ENCODE measurements at regions not wholly inside any gene's neighbourhood (a gene's known extent, or its start where the extent isn't known, plus 50 kb on each side); places are given as distances from the start of the nearest gene placed in this dataset.

DNA sequence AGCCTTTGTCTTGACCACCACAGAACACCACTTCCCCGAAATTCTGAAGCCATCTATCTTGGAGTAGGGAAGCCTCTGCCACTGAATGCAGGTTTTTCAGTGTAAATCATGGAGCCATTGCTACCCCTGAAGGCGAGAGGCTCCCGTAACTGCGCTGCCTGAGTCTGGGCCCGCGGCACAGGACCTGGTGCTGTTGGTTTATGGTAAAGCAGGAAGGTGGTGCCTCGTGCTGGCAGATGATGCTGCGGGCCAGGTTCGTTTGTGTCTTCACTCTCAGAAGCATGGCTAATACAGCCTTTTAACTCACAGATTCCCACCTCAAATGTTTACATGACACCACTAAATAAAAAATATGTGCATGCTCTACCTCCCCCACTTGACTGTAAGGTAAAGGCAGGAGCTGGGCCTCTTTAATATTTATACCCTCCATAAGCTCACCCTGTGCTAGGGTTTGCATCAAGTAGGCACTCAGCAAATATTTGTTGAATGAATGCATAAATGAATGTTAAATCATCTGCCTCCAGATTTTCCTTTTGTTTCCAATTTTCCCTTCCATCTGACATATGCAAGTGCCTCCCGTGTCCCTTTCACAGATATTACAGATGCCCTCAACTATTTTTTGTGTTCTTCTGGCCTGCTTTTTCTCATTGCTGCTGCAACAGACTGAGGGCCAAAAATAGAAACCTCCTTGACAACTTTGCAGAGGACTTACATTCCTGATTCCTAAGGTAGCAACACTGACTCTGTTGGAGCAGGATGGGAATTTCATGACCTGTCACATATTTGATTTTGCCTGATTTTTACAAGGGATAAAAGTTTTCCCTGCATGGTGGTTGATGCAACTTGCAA is 83.5 kb upstream of the CPO start:
- peak; percentile 21; the same call in 1 of the 2 replicates for ATAC-seq (ENCODE audit: low read depth)
- H2AFZ ChIP-seq (replicated peaks; ENCODE audit: low read length, poor library complexity), result peak overlapping the region; percentile 14
- no peak overlapping the region for H3K4ac ChIP-seq (ENCODE audit: low read depth, low read length)
- H2BK15ac ChIP-seq (ENCODE audit: low read depth, low read length), result no peak overlapping the region
- H4K20me1 ChIP-seq (ENCODE audit: insufficient read depth, low read length), result no peaks in the 10 kb centered on the region
- H3K23ac ChIP-seq (ENCODE audit: low read depth, low read length), result no peak overlapping the region
- no peak overlapping the region for H3K14ac ChIP-seq (replicated peaks; ENCODE audit: low read depth, low read length)
- H4K5ac ChIP-seq (ENCODE audit: low read depth, low read length), result no peak overlapping the region
- in situ Hi-C loops (cut with MboI; ENCODE audit: low sequenced_read_pairs) (no loop called here), dilution Hi-C loops (cut with HindIII; ENCODE audit: low sequenced_read_pairs, unreplicated experiment) (no loop called here), intact Hi-C loops (cut with micrococcal nuclease) (no loop called here)
- no peak overlapping the region for H2BK20ac ChIP-seq (ENCODE audit: low read depth, low read length)
- no peak overlapping the region for H2AK5ac ChIP-seq (ENCODE audit: low read depth, low read length)
- H2BK5ac ChIP-seq (ENCODE audit: low read depth, low read length, poor library complexity, severe bottlenecking), result no peak overlapping the region
- no TSS peak for BruUV-seq (replicated peaks)
- WGBS, 2 experiments (ENCODE audit: extremely low coverage in 2 of 2, insufficient read length in 1 of 2), result 60% methylated on average over 1 of the region's 10 CpGs; no CpG with 5 or more reads in 1 of the 2 experiments
- ChIA-PET CTCF (no interaction called here), POLR2A (ENCODE audit: unreplicated experiment) (no interaction called here)
- H4K8ac ChIP-seq (ENCODE audit: low read depth in 2 of 2, low read length in 2 of 2), result no peak overlapping the region
- H2BK120ac ChIP-seq (ENCODE audit: low read depth, low read length), result no peak overlapping the region
- no peak overlapping the region for H3K4me2 ChIP-seq (ENCODE audit: low read depth, low read length)
- no peak overlapping the region for H4K91ac ChIP-seq (ENCODE audit: insufficient read depth, low read depth, low read length)
- H3K9me1 ChIP-seq (ENCODE audit: insufficient read depth, low read length), result no peaks in the 10 kb centered on the region
- H3K18ac ChIP-seq (ENCODE audit: low read depth, low read length), result no peak overlapping the region
- H3K4me1 ChIP-seq (ENCODE audit: control insufficient read depth, insufficient read depth, low read length), result no peaks in the 10 kb centered on the region
- H3K9me3 ChIP-seq (ENCODE audit: control insufficient read depth, insufficient read depth, low read length), result no peaks in the 10 kb centered on the region
- H2AK9ac ChIP-seq (replicated peaks; ENCODE audit: low read depth, low read length, poor library complexity), result no peak overlapping the region
- H3K56ac ChIP-seq (ENCODE audit: extremely low read depth, insufficient read depth, low read length), result no peak overlapping the region
- H3K4me3 ChIP-seq (ENCODE audit: insufficient read depth, low read depth, low read length), result no peak overlapping the region
- no peak for TF ChIP-seq FOS (IDR thresholded peaks at IDR 0.05; ENCODE audit: low read depth, low read length)
- no peak for TF ChIP-seq POLR2A (IDR thresholded peaks at IDR 0.05; ENCODE audit: low read depth, low read length)
- no peak for TF ChIP-seq MXI1 (IDR thresholded peaks at IDR 0.05; ENCODE audit: borderline replicate concordance, low read depth, low read length)
- no peak for TF ChIP-seq RFX5 (IDR thresholded peaks at IDR 0.05; ENCODE audit: low read depth, low read length)
- H3K79me1 ChIP-seq (ENCODE audit: low read depth in 1 of 2, low read length in 2 of 2), result no peaks in the 10 kb centered on the region
- H3K27ac ChIP-seq (ENCODE audit: insufficient read depth, low read length), result no peak overlapping the region
- H3K27me3 ChIP-seq (ENCODE audit: control insufficient read depth, insufficient read depth, low read length), result no peaks in the 10 kb centered on the region
- no peak overlapping the region for H3K9ac ChIP-seq (ENCODE audit: low read depth, low read length)
- no peak for DNase-seq
- no peaks in the 10 kb centered on the region for H3K36me3 ChIP-seq (ENCODE audit: control insufficient read depth, insufficient read depth, low read length)
